Peyer's patch (tissue), 4 donors: ENCODE measurements at regions not wholly inside any gene's neighbourhood (a gene's known extent, or its start where the extent isn't known, plus 50 kb on each side); places are given as distances from the start of the nearest gene placed in this dataset.

Experiments
- DNase-seq, 3 donors: peaks; one replicate each; pipeline ENCODE4 v3.0.0-alpha.2; 2017 to 2019
- H3K27ac ChIP-seq, 4 donors: fragments of 200-600 bp; sonication (generic); one replicate each; pipeline ENCODE4 v1.5.1; 2016 to 2019
- H3K27me3 ChIP-seq, 2 donors: fragments of 200-600 bp; sonication (generic); one replicate each; pipeline ENCODE4 v1.5.1; 2019
- H3K36me3 ChIP-seq, 3 donors: fragments of 200-600 bp; sonication (generic); one replicate each; pipeline ENCODE4 v1.5.1; 2016 to 2019
- H3K4me1 ChIP-seq, 4 donors: fragments of 200-600 bp; sonication (generic); one replicate each; pipeline ENCODE4 v1.5.1; 2016 to 2019
- H3K4me3 ChIP-seq, 4 donors: fragments of 200-600 bp; sonication (generic); 1 replicate in 3 of 4; 2 replicates in 1 of 4; pipeline ENCODE4 v1.5.1; 2016 to 2019; ENCODE audit warnings: mild to moderate bottlenecking in 1 of 4
- H3K9me3 ChIP-seq, 4 donors: fragments of 200-600 bp; sonication (generic); one replicate each; pipeline ENCODE4 v1.5.1; 2016 to 2019; ENCODE audit warnings: mild to moderate bottlenecking in 1 of 4
- CTCF ChIP-seq, 6 experiments: fragments of 450-650 bp in 4 of 6; fragments of 200-600 bp in 2 of 6; sonication (generic) in 1 of 6; IDR thresholded peaks; one replicate each; pipeline ENCODE4 v1.5.1; 2017 to 2019; ENCODE audit warnings: antibody characterized with exemption in 6 of 6, mild to moderate bottlenecking in 3 of 6, moderate library complexity in 1 of 6
- POLR2A ChIP-seq, 2 donors: fragments of 450-650 bp; IDR thresholded peaks; one replicate each; pipeline ENCODE4 v1.5.1; 2017; ENCODE audit warnings: antibody characterized with exemption in 2 of 2, mild to moderate bottlenecking in 2 of 2, moderate library complexity in 2 of 2

- no peak overlapping the region for H3K27ac ChIP-seq
- H3K9me3 ChIP-seq = no peaks in the 10 kb centered on the region
- no peak overlapping the region for H3K4me3 ChIP-seq
- DNase-seq = no peak
- no peaks in the 10 kb centered on the region for H3K27me3 ChIP-seq
- TF ChIP-seq CTCF (IDR thresholded peaks at IDR 0.05) (peak in 1 of 6 experiments; percentile 16), POLR2A (IDR thresholded peaks at IDR 0.05) (no peak)
- H3K4me1 ChIP-seq = no peaks in the 10 kb centered on the region
- H3K36me3 ChIP-seq = no peaks in the 10 kb centered on the region
Measured at GRCh38 chr14:45838597-45838996, 585.6 kb upstream of the MIS18BP1 start.

- no peaks in the 10 kb centered on the region for H3K36me3 ChIP-seq
Measured at GRCh38 chr14:45819107-45819506, 566.1 kb upstream of the MIS18BP1 start.

GRCh38 chr14:45811155-45811554 is 558.2 kb upstream of the MIS18BP1 start:
- H3K36me3 ChIP-seq = no peaks in the 10 kb centered on the region
- TF ChIP-seq CTCF (IDR thresholded peaks at IDR 0.05) (no peak), POLR2A (IDR thresholded peaks at IDR 0.05) (no peak)

More at GRCh38 chr14:45819107-45819506, 566.1 kb upstream of the MIS18BP1 start:
- H3K4me1 ChIP-seq = no peaks in the 10 kb centered on the region
- H3K4me3 ChIP-seq = no peak overlapping the region
- no peak for DNase-seq
- no peaks in the 10 kb centered on the region for H3K27me3 ChIP-seq
- H3K9me3 ChIP-seq = no peaks in the 10 kb centered on the region
- H3K27ac ChIP-seq = no peak overlapping the region
- TF ChIP-seq POLR2A (IDR thresholded peaks at IDR 0.05) = no peak
- no peak for TF ChIP-seq CTCF (IDR thresholded peaks at IDR 0.05)

GRCh38 chr14:45810152-45810872 is 557.3 kb upstream of the MIS18BP1 start:
- Histone ChIP-seq H3K36me3 (no peaks in the 10 kb centered on the region), H3K4me3 (no peak overlapping the region), H3K9me3 (no peaks in the 10 kb centered on the region), H3K27ac (no peak overlapping the region), H3K4me1 (no peaks in the 10 kb centered on the region), H3K27me3 (no peaks in the 10 kb centered on the region)
- no peak for DNase-seq
- no peak for TF ChIP-seq POLR2A (IDR thresholded peaks at IDR 0.05)
- peak in 3 of 6 experiments; percentile 25 to 42 (median 26) for TF ChIP-seq CTCF (IDR thresholded peaks at IDR 0.05)

More at GRCh38 chr14:45811155-45811554, 558.2 kb upstream of the MIS18BP1 start:
- Histone ChIP-seq H3K27me3 (no peaks in the 10 kb centered on the region), H3K27ac (no peak overlapping the region), H3K9me3 (no peaks in the 10 kb centered on the region), H3K4me1 (no peaks in the 10 kb centered on the region), H3K4me3 (no peak overlapping the region)
- no peak for DNase-seq

GRCh38 chr14:45807178-45807899 is 554.3 kb upstream of the MIS18BP1 start:
- Histone ChIP-seq H3K9me3 (no peaks in the 10 kb centered on the region), H3K4me1 (no peaks in the 10 kb centered on the region), H3K27ac (no peak overlapping the region), H3K27me3 (no peaks in the 10 kb centered on the region), H3K36me3 (no peaks in the 10 kb centered on the region), H3K4me3 (no peak overlapping the region)
- TF ChIP-seq CTCF (IDR thresholded peaks at IDR 0.05) (no peak), POLR2A (IDR thresholded peaks at IDR 0.05) (no peak)
- no peak for DNase-seq
